Activated naive CD4-positive, alpha-beta T cell treated with anti-CD3 and anti-CD28 coated beads for 36 hours (primary cell): ENCODE measurements at regions not wholly inside any gene's neighbourhood (a gene's known extent, or its start where the extent isn't known, plus 50 kb on each side); places are given as distances from the start of the nearest gene placed in this dataset.

Experiments used
- CTCF ChIA-PET: fragments of 350-600 bp; sonication (Branson Sonifier 250); formaldehyde crosslinking; loops from one replicate; lab custom pipeline; 2021; ENCODE audit warnings: antibody characterized with exemption; lab: Charles Lee
- DNase-seq: peaks from one replicate; pipeline ENCODE4 v3.0.0-alpha.2; 2020
- H3K27ac Mint-ChIP-seq: one replicate; pipeline ENCODE4 v1.8.0; 2021; ENCODE audit warnings: mild to moderate bottlenecking, mixed read lengths
- H3K27me3 Mint-ChIP-seq: one replicate; pipeline ENCODE4 v1.8.0; 2021; ENCODE audit warnings: low read depth, mixed read lengths
- H3K36me3 Mint-ChIP-seq: one replicate; pipeline ENCODE4 v1.8.0; 2021; ENCODE audit warnings: low read depth, mixed read lengths
- H3K4me1 Mint-ChIP-seq: one replicate; pipeline ENCODE4 v1.8.0; 2021; ENCODE audit warnings: low read depth, mixed read lengths
- H3K4me3 Mint-ChIP-seq: one replicate; pipeline ENCODE4 v1.8.0; 2021; ENCODE audit warnings: mild to moderate bottlenecking, moderate library complexity, mixed read lengths
- H3K9me3 Mint-ChIP-seq: one replicate; pipeline ENCODE4 v1.8.0; 2021; ENCODE audit warnings: mixed read lengths
- intact Hi-C: fragments of 100-400 bp; cut with micrococcal nuclease; formaldehyde crosslinking; loops from one replicate; pipeline ENCODE4 v1.15.1; 2023

- Mint-ChIP-seq H3K4me1 (peaks cover 35% of the 10 kb centered on the region), H3K4me3 (no peak overlapping the region), H3K27ac (no peak overlapping the region), H3K36me3 (no peaks in the 10 kb centered on the region), H3K27me3 (no peaks in the 10 kb centered on the region), H3K9me3 (no peaks in the 10 kb centered on the region)
- CTCF ChIA-PET: no interaction called here
- DNase-seq: no peak
- intact Hi-C loops: no loop called here
These were observed 275.1 kb upstream of the CXCR4 start for GRCh38 chr2:136392897-136393505.

GRCh38 chr2:136389809-136390208 is 271.9 kb upstream of the CXCR4 start:
- DNase-seq: no peak
- Mint-ChIP-seq H3K9me3 (no peaks in the 10 kb centered on the region), H3K27ac (no peak overlapping the region), H3K36me3 (no peaks in the 10 kb centered on the region), H3K27me3 (no peaks in the 10 kb centered on the region), H3K4me3 (no peak overlapping the region), H3K4me1 (peaks cover 25% of the 10 kb centered on the region)
- intact Hi-C loops: loop anchor here (10.0 kb wide), 1 partner anchor 915 kb away; no protein-coding TSS in a partner anchor
- CTCF ChIA-PET: interaction anchor here (0.6 to 1.2 kb wide), 2 partner anchors 13 to 476 kb away, joined by 3 to 4 read pairs; no protein-coding TSS in a partner anchor

GRCh38 chr2:136386046-136386445 is 268.1 kb upstream of the CXCR4 start:
- intact Hi-C loops: loop anchor here (10.0 kb wide), 1 partner anchor 911 kb away; no protein-coding TSS in a partner anchor
- no peaks in the 10 kb centered on the region for H3K36me3 Mint-ChIP-seq
- H3K4me1 Mint-ChIP-seq: peaks cover 43% of the 10 kb centered on the region
- H3K9me3 Mint-ChIP-seq: no peaks in the 10 kb centered on the region
- H3K4me3 Mint-ChIP-seq: no peak overlapping the region
- DNase-seq: no peak
- CTCF ChIA-PET: interaction anchor here (0.7 to 3.7 kb wide), 6 partner anchors 10 to 589 kb away, joined by 3 to 49 read pairs (median 8); no protein-coding TSS in a partner anchor
- no peak overlapping the region for H3K27ac Mint-ChIP-seq
- no peaks in the 10 kb centered on the region for H3K27me3 Mint-ChIP-seq

GRCh38 chr2:136384531-136385303 is 266.8 kb upstream of the CXCR4 start:
- Mint-ChIP-seq H3K27ac (no peak overlapping the region), H3K27me3 (no peaks in the 10 kb centered on the region), H3K4me3 (no peak overlapping the region), H3K36me3 (no peaks in the 10 kb centered on the region), H3K9me3 (no peaks in the 10 kb centered on the region), H3K4me1 (peaks cover 41% of the 10 kb centered on the region)
- CTCF ChIA-PET: interaction anchor here (0.6 to 3.7 kb wide), 55 partner anchors 9 to 1220 kb away, joined by 3 to 49 read pairs (median 4); partner anchors contain the start of gene DARS1
- intact Hi-C loops: loop anchor here (1.0 to 10.0 kb wide), 6 partner anchors 39 to 1380 kb away; no protein-coding TSS in a partner anchor
- peak; percentile 73 for DNase-seq

- no peaks in the 10 kb centered on the region for H3K36me3 Mint-ChIP-seq
- H3K4me3 Mint-ChIP-seq: no peak overlapping the region
- CTCF ChIA-PET: interaction anchor here (0.6 to 3.7 kb wide), 21 partner anchors 13 to 1378 kb away, joined by 3 to 49 read pairs (median 5); no protein-coding TSS in a partner anchor
- no peaks in the 10 kb centered on the region for H3K9me3 Mint-ChIP-seq
- H3K27ac Mint-ChIP-seq: peak overlapping the region; percentile 87
- peaks cover 49% of the 10 kb centered on the region for H3K4me1 Mint-ChIP-seq
- H3K27me3 Mint-ChIP-seq: no peaks in the 10 kb centered on the region
- intact Hi-C loops: loop anchor here (10.0 kb wide), 1 partner anchor 908 kb away; no protein-coding TSS in a partner anchor
- DNase-seq: no peak
These were observed 265.2 kb upstream of the CXCR4 start for GRCh38 chr2:136383167-136383566.

DNA sequence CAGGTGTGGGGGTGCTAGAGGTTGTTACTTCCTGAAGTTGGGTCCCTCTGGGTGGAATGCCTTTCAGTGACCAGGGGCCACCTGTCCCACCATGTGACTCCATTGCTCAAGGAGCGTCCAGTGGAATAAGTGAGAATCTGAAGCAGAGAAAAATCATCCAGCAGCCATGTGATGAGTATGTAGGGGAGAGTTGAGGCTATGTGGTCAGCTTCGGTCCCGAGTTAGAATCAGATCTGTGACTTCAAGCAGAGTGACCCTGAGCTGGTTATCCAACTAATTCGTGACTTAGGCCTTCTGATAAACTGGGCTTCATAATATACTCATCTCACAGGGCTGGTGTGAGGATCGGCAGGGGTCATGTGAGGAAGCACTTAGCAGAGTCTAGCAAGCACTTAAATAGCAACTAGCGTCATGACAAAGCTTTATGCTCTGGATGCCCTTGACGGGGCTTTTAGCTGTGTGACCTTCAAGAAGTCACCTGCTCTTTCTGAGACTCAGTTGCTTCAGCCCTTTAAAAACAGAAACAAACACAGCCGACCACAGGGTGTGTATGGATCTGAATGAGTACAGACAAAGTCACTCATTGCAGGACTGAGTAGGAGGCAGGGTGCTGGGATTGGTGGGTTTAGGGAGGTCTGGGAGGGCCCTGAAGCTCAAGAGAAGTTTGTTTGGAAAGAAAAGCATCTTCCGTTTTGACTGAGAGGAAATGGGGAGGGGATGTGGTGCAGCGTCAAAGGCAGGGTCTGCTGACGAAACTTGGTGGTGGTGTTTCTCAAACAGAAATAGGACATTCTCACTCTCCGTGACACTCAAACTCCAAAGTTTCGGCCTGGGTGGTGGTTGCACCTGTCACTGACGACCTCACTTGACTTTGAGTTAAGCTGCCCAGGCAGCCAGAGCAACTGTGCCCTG is 264.0 kb upstream of the CXCR4 start:
- Mint-ChIP-seq H3K27ac (peak overlapping the region; percentile 87), H3K36me3 (no peaks in the 10 kb centered on the region), H3K4me3 (peak overlapping the region; percentile 48), H3K27me3 (no peaks in the 10 kb centered on the region), H3K9me3 (no peaks in the 10 kb centered on the region), H3K4me1 (peaks cover 61% of the 10 kb centered on the region)
- intact Hi-C loops: loop anchor here (1.0 to 10.0 kb wide), 20 partner anchors 20 to 1464 kb away; partner anchors contain the start of genes CCNT2, DARS1, MCM6 and R3HDM1
- peak; percentile 96 for DNase-seq
- CTCF ChIA-PET: interaction anchor here (0.9 to 7.6 kb wide), 8 partner anchors 13 to 506 kb away, joined by 3 to 71 read pairs (median 6); partner anchors contain the start of gene MCM6

GRCh38 chr2:136381245-136381644 is 263.3 kb upstream of the CXCR4 start:
- Mint-ChIP-seq H3K27ac (peak overlapping the region; percentile 87), H3K4me1 (peaks cover 68% of the 10 kb centered on the region), H3K4me3 (no peak overlapping the region), H3K9me3 (no peaks in the 10 kb centered on the region), H3K36me3 (no peaks in the 10 kb centered on the region), H3K27me3 (no peaks in the 10 kb centered on the region)
- intact Hi-C loops: loop anchor here (10.0 kb wide), 1 partner anchor 906 kb away; no protein-coding TSS in a partner anchor
- CTCF ChIA-PET: interaction anchor here (0.6 to 7.6 kb wide), 14 partner anchors 14 to 562 kb away, joined by 3 to 71 read pairs (median 6); partner anchors contain the start of gene MCM6
- no peak for DNase-seq

DNA sequence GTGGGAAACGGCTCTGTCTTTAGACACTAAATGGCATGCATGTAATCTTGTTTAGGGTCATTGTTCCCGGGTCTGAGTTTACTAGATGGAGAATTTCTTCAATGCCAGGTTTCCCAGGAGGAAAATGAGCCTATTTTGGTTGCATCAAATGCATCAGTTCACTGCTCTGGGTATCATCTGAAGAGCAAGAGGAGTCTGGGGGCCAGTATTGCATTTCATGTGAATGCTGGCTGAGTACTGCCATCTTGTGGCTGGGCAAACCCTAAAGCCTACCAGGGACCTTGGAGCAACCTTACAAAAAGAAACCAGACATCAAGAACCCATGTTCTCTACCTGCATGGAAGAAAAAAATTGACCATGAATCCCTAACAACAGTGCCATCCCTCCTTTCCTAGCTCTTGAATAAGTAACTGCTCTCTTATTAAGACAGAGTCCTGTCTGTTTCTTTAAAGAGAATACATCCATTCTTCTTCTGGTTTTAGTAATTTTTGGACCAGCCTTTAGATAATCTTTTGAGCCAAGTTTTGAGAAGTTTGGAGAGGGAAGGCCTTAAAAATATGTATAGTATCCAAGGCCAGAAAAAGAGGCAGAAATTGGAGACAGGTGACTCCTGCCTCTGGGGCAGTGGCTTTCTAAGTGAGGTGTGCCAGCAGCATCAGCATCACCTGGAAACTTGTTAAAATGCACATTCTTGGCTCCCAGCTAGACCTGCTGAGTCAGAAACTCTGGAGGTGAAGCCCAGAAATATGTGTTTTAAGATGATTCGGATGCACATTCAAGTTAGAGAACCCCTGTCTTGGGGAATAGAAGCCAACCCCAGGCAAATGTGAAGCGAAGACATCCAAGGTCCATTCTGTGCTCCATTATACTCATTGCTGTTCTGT is 261.0 kb upstream of the CXCR4 start:
- Mint-ChIP-seq H3K27ac (no peak overlapping the region), H3K4me3 (no peak overlapping the region), H3K36me3 (no peaks in the 10 kb centered on the region), H3K4me1 (peaks cover 79% of the 10 kb centered on the region), H3K9me3 (no peaks in the 10 kb centered on the region), H3K27me3 (no peaks in the 10 kb centered on the region)
- intact Hi-C loops: loop anchor here (1.0 kb wide), 2 partner anchors 123 to 463 kb away; no protein-coding TSS in a partner anchor
- CTCF ChIA-PET: interaction anchor here (0.6 to 7.6 kb wide), 17 partner anchors 10 to 1448 kb away, joined by 3 to 71 read pairs (median 3); partner anchors contain the start of gene DARS1
- peak; percentile 90 for DNase-seq

GRCh38 chr2:136377423-136378382 is 259.8 kb upstream of the CXCR4 start:
- Mint-ChIP-seq H3K27ac (peak overlapping the region; percentile 95), H3K9me3 (no peaks in the 10 kb centered on the region), H3K4me3 (no peak overlapping the region), H3K27me3 (no peaks in the 10 kb centered on the region), H3K36me3 (no peaks in the 10 kb centered on the region), H3K4me1 (peaks cover 67% of the 10 kb centered on the region)
- CTCF ChIA-PET: interaction anchor here (0.5 to 7.6 kb wide), 16 partner anchors 9 to 1447 kb away, joined by 3 to 71 read pairs (median 4); partner anchors contain the start of gene DARS1
- intact Hi-C loops: loop anchor here (1.0 kb wide), 2 partner anchors 121 to 461 kb away; no protein-coding TSS in a partner anchor
- no peak for DNase-seq

GRCh38 chr2:136376798-136377211 is 258.9 kb upstream of the CXCR4 start:
- intact Hi-C loops: no loop called here
- Mint-ChIP-seq H3K27me3 (no peaks in the 10 kb centered on the region), H3K4me1 (peaks cover 58% of the 10 kb centered on the region), H3K27ac (peak overlapping the region; percentile 95), H3K4me3 (no peak overlapping the region), H3K36me3 (no peaks in the 10 kb centered on the region), H3K9me3 (no peaks in the 10 kb centered on the region)
- CTCF ChIA-PET: interaction anchor here (0.6 to 7.6 kb wide), 12 partner anchors 8 to 580 kb away, joined by 3 to 71 read pairs (median 4); no protein-coding TSS in a partner anchor
- DNase-seq: no peak
